OCI-LY7 (cell line): ENCODE measurements at regions not wholly inside any gene's neighbourhood (a gene's known extent, or its start where the extent isn't known, plus 50 kb on each side); places are given as distances from the start of the nearest gene placed in this dataset.

Source experiments
- BruUV-seq: library from RNA; stranded (reverse); fragments of 400-500 nt; replicated peaks from 2 replicates; lab custom pipeline; 2021; lab: Mats Ljungman, UMichigan
- CTCF ChIA-PET: fragments of 300-600 bp; sonication (Branson Sonifier 250); formaldehyde crosslinking; loops from one replicate; lab custom pipeline; 2022; ENCODE audit warnings: antibody characterized with exemption; ENCODE audit not compliant: unreplicated experiment; lab: Charles Lee
- POLR2A ChIA-PET: fragments of 300-600 bp; sonication (Branson Sonifier 250); formaldehyde crosslinking; loops from one replicate; lab custom pipeline; 2022; ENCODE audit warnings: antibody characterized with exemption; lab: Charles Lee
- DNase-seq: peaks from one replicate; pipeline ENCODE4 v3.0.0-alpha.2; 2015; ENCODE audit warnings: low spot score
- H2AFZ ChIP-seq: fragments of 200-600 bp; sonication (generic), shearing (Covaris generic); 2 replicates; pipeline ENCODE4 v1.6.1; 2014; ENCODE audit warnings: mild to moderate bottlenecking, antibody characterized with exemption, low read length, moderate library complexity
- H3K27ac ChIP-seq: fragments of 200-600 bp; sonication (generic); 2 replicates; pipeline ENCODE4 v1.5.1; 2014; ENCODE audit warnings: mixed run types, low read depth, mild to moderate bottlenecking, moderate library complexity, low read length, inconsistent platforms; ENCODE audit not compliant: poor library complexity, severe bottlenecking
- H3K36me3 ChIP-seq: fragments of 200-600 bp; sonication (generic); 2 replicates; pipeline ENCODE4 v1.6.1; 2014; ENCODE audit warnings: mild to moderate bottlenecking, antibody characterized with exemption, low read length, moderate library complexity, mixed read lengths; ENCODE audit not compliant: insufficient read depth
- H3K4me1 ChIP-seq: fragments of 200-600 bp; sonication (generic); 2 replicates; pipeline ENCODE4 v1.5.1; 2014; ENCODE audit warnings: mild to moderate bottlenecking, low read length; ENCODE audit not compliant: insufficient read depth, poor library complexity, severe bottlenecking
- H3K4me2 ChIP-seq: fragments of 200-600 bp; sonication (generic); 2 replicates; pipeline ENCODE4 v1.6.1; 2014; ENCODE audit warnings: mild to moderate bottlenecking, low read length
- H3K4me3 ChIP-seq: fragments of 200-600 bp; sonication (generic); 2 replicates; pipeline ENCODE4 v1.5.1; 2014; ENCODE audit warnings: mild to moderate bottlenecking, low read depth, low read length; ENCODE audit not compliant: poor library complexity, severe bottlenecking
- H3K79me2 ChIP-seq: fragments of 200-600 bp; sonication (generic); 2 replicates; pipeline ENCODE4 v1.6.1; 2016; ENCODE audit warnings: low read depth, mild to moderate bottlenecking, low read length, moderate library complexity, mixed read lengths; ENCODE audit not compliant: insufficient read depth
- H3K9me2 ChIP-seq: fragments of 200-600 bp; sonication (generic); 2 replicates; pipeline ENCODE4 v1.6.1; 2016; ENCODE audit warnings: mild to moderate bottlenecking, low read length, mixed read lengths; ENCODE audit not compliant: insufficient read depth
- H3K9me3 ChIP-seq: fragments of 200-600 bp; sonication (generic); 2 replicates; pipeline ENCODE4 v1.6.1; 2014; ENCODE audit warnings: mild to moderate bottlenecking, mixed run types, low read length, mixed read lengths
- H4K20me1 ChIP-seq: fragments of 200-600 bp; sonication (generic); 2 replicates; pipeline ENCODE4 v1.6.1; 2014; ENCODE audit warnings: mild to moderate bottlenecking, antibody characterized with exemption, low read length, moderate library complexity, mixed read lengths; ENCODE audit not compliant: insufficient read depth
- CTCF ChIP-seq: fragments of 200-600 bp; sonication (generic); conservative IDR thresholded peaks from 2 replicates; pipeline ENCODE4 v1.5.1; 2014; ENCODE audit warnings: mild to moderate bottlenecking, antibody characterized with exemption, low read length, moderate library complexity, mixed read lengths
- EZH2phosphoT487 ChIP-seq: fragments of 200-600 bp; sonication (generic); IDR thresholded peaks from 2 replicates; pipeline ENCODE4 v1.6.1; 2018; ENCODE audit warnings: low read depth, borderline replicate concordance, mild to moderate bottlenecking, mixed run types, antibody characterized with exemption, low read length, moderate library complexity, mixed read lengths
- intact Hi-C: fragments of 100-400 bp; cut with micrococcal nuclease; formaldehyde crosslinking; loops from one replicate; pipeline ENCODE4 v1.10.0; 2022; ENCODE audit not compliant: unreplicated experiment

DNA sequence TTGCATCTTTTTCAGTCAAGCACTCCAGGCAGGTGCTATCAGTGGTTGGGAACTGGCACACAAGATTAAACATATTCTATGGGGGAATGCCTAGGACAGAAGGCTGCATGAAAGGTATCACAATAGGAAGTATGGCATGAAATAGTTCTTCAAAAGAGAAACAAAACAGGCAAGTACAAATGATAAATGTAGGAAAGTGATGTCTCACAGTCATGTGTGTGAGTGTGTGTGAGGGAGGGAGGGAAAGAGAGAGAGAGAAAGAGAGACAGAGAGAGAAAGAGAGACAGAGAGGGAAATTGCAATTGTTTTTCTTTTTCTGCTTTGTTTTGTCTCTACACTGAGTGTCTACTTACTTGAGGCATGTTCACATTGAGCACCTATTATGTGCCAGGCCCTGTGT, 456.3 kb downstream of the MIAT start:
- no TSS peak for BruUV-seq
- Histone ChIP-seq H3K4me3 (no peak overlapping the region), H3K4me2 (no peak overlapping the region), H3K9me2 (no peaks in the 10 kb centered on the region), H3K79me2 (no peaks in the 10 kb centered on the region), H3K36me3 (no peaks in the 10 kb centered on the region), H3K9me3 (no peaks in the 10 kb centered on the region), H3K4me1 (no peaks in the 10 kb centered on the region), H4K20me1 (no peaks in the 10 kb centered on the region), H2AFZ (no peak overlapping the region), H3K27ac (no peak overlapping the region)
- ChIA-PET POLR2A (no interaction called here), CTCF (no interaction called here)
- TF ChIP-seq CTCF (no peak), EZH2phosphoT487 (no peak)
- no peak for DNase-seq
- intact Hi-C loops, result no loop called here

- H3K36me3 ChIP-seq, result no peaks in the 10 kb centered on the region
- no peak overlapping the region for H3K4me2 ChIP-seq
- ChIA-PET POLR2A (no interaction called here), CTCF (no interaction called here)
- H4K20me1 ChIP-seq, result no peaks in the 10 kb centered on the region
- H3K9me2 ChIP-seq, result no peaks in the 10 kb centered on the region
- no peaks in the 10 kb centered on the region for H3K4me1 ChIP-seq
- no peak overlapping the region for H3K27ac ChIP-seq
- no peaks in the 10 kb centered on the region for H3K9me3 ChIP-seq
- H3K79me2 ChIP-seq, result no peaks in the 10 kb centered on the region
- H3K4me3 ChIP-seq, result no peak overlapping the region
- no peak for DNase-seq
- no TSS peak for BruUV-seq
- TF ChIP-seq EZH2phosphoT487, result no peak
- intact Hi-C loops, result no loop called here
- H2AFZ ChIP-seq, result no peak overlapping the region
Measured at GRCh38 chr22:27114186-27114585, 456.8 kb downstream of the MIAT start.

DNA sequence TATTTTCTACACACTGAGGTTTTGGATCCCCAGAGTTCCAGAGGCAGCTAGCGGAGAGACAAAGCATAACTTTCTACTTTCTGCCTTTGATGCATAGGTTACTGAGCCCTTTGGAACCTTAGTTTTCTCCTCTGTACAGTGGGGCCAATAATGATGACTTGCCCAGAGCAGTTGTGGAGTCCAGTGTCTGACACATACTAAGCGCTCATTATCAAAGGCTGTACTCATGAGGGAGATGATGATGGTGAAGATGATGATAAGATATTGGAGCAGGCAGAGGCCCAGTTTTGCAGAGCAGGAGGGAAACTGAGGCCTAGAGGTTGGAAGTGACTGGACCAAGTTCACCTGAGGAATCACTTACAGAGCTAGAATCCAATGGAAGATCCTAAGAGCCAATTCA, 458.0 kb downstream of the MIAT start:
- H3K4me3 ChIP-seq, result no peak overlapping the region
- no peak overlapping the region for H2AFZ ChIP-seq
- ChIA-PET CTCF (no interaction called here), POLR2A (no interaction called here)
- H3K9me3 ChIP-seq, result no peaks in the 10 kb centered on the region
- no peaks in the 10 kb centered on the region for H3K9me2 ChIP-seq
- DNase-seq, result no peak
- intact Hi-C loops, result no loop called here
- H3K27ac ChIP-seq, result no peak overlapping the region
- no peaks in the 10 kb centered on the region for H4K20me1 ChIP-seq
- TF ChIP-seq EZH2phosphoT487, result no peak
- H3K79me2 ChIP-seq, result no peaks in the 10 kb centered on the region
- no peaks in the 10 kb centered on the region for H3K36me3 ChIP-seq
- no TSS peak for BruUV-seq
- no peak overlapping the region for H3K4me2 ChIP-seq
- H3K4me1 ChIP-seq, result no peaks in the 10 kb centered on the region

GRCh38 chr22:27115816-27116256, 458.4 kb downstream of the MIAT start:
- no peak for TF ChIP-seq EZH2phosphoT487
- no peak for TF ChIP-seq CTCF
- H3K9me3 ChIP-seq, result no peaks in the 10 kb centered on the region
- ChIA-PET POLR2A (no interaction called here), CTCF (no interaction called here)
- H3K36me3 ChIP-seq, result no peaks in the 10 kb centered on the region
- no peak overlapping the region for H3K4me3 ChIP-seq
- BruUV-seq, result no TSS peak
- no peak overlapping the region for H3K4me2 ChIP-seq
- DNase-seq, result no peak
- H2AFZ ChIP-seq, result no peak overlapping the region
- intact Hi-C loops, result no loop called here
- no peak overlapping the region for H3K27ac ChIP-seq
- H3K9me2 ChIP-seq, result no peaks in the 10 kb centered on the region
- no peaks in the 10 kb centered on the region for H3K4me1 ChIP-seq
- no peaks in the 10 kb centered on the region for H4K20me1 ChIP-seq
- H3K79me2 ChIP-seq, result no peaks in the 10 kb centered on the region
